Mammary epithelial cell (primary cell): ENCODE measurements at regions not wholly inside any gene's neighbourhood (a gene's known extent, or its start where the extent isn't known, plus 50 kb on each side); places are given as distances from the start of the nearest gene placed in this dataset.

Experiments used
- EZH2 ChIP-seq: IDR thresholded peaks from 2 replicates; pipeline ENCODE4 v1.6.1; 2012; ENCODE audit warnings: low read length, inconsistent platforms, borderline replicate concordance
- TF ChIP-seq, protein P1 (sequence below), 2 donors: IDR thresholded peaks in 1 of 2; conservative IDR thresholded peaks in 1 of 2; 2 replicates each; pipeline ENCODE4 v1.5.1; 2011 to 2012; ENCODE audit warnings: inconsistent platforms in 2 of 2, low read length in 2 of 2, mild to moderate bottlenecking in 2 of 2, control low read depth in 1 of 2, low read depth in 1 of 2; ENCODE audit not compliant: insufficient read depth in 1 of 2; ENCODE audit errors: extremely low read depth in 1 of 2

- TF ChIP-seq, protein P1, sequence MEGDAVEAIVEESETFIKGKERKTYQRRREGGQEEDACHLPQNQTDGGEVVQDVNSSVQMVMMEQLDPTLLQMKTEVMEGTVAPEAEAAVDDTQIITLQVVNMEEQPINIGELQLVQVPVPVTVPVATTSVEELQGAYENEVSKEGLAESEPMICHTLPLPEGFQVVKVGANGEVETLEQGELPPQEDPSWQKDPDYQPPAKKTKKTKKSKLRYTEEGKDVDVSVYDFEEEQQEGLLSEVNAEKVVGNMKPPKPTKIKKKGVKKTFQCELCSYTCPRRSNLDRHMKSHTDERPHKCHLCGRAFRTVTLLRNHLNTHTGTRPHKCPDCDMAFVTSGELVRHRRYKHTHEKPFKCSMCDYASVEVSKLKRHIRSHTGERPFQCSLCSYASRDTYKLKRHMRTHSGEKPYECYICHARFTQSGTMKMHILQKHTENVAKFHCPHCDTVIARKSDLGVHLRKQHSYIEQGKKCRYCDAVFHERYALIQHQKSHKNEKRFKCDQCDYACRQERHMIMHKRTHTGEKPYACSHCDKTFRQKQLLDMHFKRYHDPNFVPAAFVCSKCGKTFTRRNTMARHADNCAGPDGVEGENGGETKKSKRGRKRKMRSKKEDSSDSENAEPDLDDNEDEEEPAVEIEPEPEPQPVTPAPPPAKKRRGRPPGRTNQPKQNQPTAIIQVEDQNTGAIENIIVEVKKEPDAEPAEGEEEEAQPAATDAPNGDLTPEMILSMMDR (conservative IDR thresholded peaks at IDR 0.05 in 1 of 2, IDR thresholded peaks at IDR 0.05 in 1 of 2; ENCODE audit: extremely low read depth in 1 of 2, insufficient read depth in 1 of 2, low read depth in 1 of 2, low read length in 2 of 2) = no peak
- no peak for TF ChIP-seq EZH2
Measured at GRCh38 chr13:91066745-91067144, 280.7 kb upstream of the MIR17HG start.
